Lower lobe of right lung (tissue), 2 donors: ENCODE measurements at regions not wholly inside any gene's neighbourhood (a gene's known extent, or its start where the extent isn't known, plus 50 kb on each side); places are given as distances from the start of the nearest gene placed in this dataset.
A peak's percentile ranks its signal among the peaks of the same experiment; 100 is the strongest.

Experiments used
- ATAC-seq, 2 donors: fragments of 200-7000 bp; cut with Tn5 transposase; one replicate each; pipeline ENCODE4 v1.9.1; 2020 to 2022; ENCODE audit warnings: mild to moderate bottlenecking in 2 of 2, moderate library complexity in 2 of 2
- DNase-seq: peaks from one replicate; pipeline ENCODE4 v3.0.0-alpha.2; 2020
- H3K27ac ChIP-seq: fragments of 200-600 bp; one replicate; pipeline ENCODE4 v1.8.0; 2022
- H3K27me3 ChIP-seq: fragments of 200-600 bp; one replicate; pipeline ENCODE4 v1.8.0; 2022; ENCODE audit warnings: low read depth
- H3K36me3 ChIP-seq: fragments of 200-600 bp; one replicate; pipeline ENCODE4 v1.8.0; 2022; ENCODE audit warnings: mild to moderate bottlenecking
- H3K4me1 ChIP-seq: fragments of 200-600 bp; one replicate; pipeline ENCODE4 v1.8.0; 2022
- H3K4me3 ChIP-seq: fragments of 200-600 bp; one replicate; pipeline ENCODE4 v1.8.0; 2022; ENCODE audit warnings: mild to moderate bottlenecking
- H3K9me3 ChIP-seq: fragments of 200-600 bp; one replicate; pipeline ENCODE4 v1.8.0; 2022
- intact Hi-C: fragments of 100-400 bp; cut with DNase I; formaldehyde crosslinking; loops from one replicate; pipeline ENCODE4 v1.11.0; 2022
- TF ChIP-seq, protein P1 (sequence below): fragments of 200-600 bp; IDR thresholded peaks from one replicate; pipeline ENCODE4 v1.8.0; 2022; ENCODE audit warnings: antibody characterized with exemption, mild to moderate bottlenecking
- donor health status: DM: no; HTN: yes; CAD: no; lungs with severe emphysema.

DNA sequence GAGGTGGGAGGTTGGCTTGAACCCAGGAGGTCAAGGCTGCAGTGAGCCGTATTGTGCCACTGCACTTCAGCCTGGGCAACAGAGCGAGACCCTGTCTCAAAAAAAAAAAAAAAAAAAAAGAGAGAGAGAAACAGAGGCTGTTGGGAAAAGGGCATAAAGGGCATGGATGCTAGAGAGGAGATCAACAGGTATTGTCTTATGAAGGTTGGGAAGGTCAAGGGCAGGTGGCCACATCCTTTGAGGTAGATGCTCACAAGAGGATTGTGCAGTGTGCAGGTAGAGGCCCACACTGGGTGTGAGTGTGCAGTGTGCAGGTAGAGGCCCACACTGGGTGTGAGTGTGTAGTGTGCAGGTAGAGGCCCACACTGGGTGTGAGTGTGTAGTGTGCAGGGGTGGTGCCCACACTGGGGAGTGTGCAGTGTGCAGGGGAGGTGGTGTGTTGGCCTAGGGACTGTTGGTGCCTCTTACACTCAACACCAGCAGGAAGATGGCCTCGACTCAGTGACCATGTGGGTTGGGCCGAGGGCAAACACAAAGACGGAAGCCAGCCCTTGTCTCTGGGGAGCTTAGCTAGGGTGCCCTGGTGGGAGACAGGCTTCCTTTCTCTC lies 404.9 kb upstream of the TNRC6C start:
- no peak for ATAC-seq
- no peak for DNase-seq
- H3K4me3 ChIP-seq = no peak overlapping the region
- no peaks in the 10 kb centered on the region for H3K36me3 ChIP-seq
- no peaks in the 10 kb centered on the region for H3K9me3 ChIP-seq
- H3K4me1 ChIP-seq = no peaks in the 10 kb centered on the region
- no peak overlapping the region for H3K27ac ChIP-seq
- intact Hi-C loops = no loop called here
- peaks cover 16% of the 10 kb centered on the region for H3K27me3 ChIP-seq
- TF ChIP-seq, protein P1, sequence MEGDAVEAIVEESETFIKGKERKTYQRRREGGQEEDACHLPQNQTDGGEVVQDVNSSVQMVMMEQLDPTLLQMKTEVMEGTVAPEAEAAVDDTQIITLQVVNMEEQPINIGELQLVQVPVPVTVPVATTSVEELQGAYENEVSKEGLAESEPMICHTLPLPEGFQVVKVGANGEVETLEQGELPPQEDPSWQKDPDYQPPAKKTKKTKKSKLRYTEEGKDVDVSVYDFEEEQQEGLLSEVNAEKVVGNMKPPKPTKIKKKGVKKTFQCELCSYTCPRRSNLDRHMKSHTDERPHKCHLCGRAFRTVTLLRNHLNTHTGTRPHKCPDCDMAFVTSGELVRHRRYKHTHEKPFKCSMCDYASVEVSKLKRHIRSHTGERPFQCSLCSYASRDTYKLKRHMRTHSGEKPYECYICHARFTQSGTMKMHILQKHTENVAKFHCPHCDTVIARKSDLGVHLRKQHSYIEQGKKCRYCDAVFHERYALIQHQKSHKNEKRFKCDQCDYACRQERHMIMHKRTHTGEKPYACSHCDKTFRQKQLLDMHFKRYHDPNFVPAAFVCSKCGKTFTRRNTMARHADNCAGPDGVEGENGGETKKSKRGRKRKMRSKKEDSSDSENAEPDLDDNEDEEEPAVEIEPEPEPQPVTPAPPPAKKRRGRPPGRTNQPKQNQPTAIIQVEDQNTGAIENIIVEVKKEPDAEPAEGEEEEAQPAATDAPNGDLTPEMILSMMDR = no peak

DNA sequence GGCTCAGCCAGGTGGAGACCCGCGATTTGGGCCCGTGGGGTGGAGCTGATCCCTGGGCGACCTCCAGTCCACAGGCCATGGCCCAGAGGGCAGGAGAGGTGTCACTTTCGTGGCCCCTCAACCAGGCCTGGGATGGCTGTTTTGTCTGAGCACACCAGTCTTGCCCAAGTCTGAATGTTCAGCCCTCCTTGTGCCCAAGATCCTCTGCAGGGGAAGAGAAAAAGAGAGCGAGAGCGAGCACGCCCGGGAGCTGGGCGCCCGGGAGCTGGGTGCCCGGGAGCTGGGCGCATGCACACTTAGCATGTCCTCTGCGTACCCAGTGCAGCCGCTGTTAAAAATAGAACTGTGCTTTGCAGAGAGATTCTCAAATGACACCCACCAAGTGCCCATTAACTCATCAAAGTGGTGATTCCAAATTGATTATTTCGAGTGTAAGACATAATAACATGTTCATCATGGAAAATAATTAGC lies 403.3 kb upstream of the TNRC6C start:
- no peaks in the 10 kb centered on the region for H3K9me3 ChIP-seq
- no peaks in the 10 kb centered on the region for H3K4me1 ChIP-seq
- no peak overlapping the region for H3K27ac ChIP-seq
- H3K4me3 ChIP-seq = no peak overlapping the region
- TF ChIP-seq, protein P1 = no peak
- peaks cover 16% of the 10 kb centered on the region for H3K27me3 ChIP-seq
- DNase-seq = no peak
- no peak for ATAC-seq
- no peaks in the 10 kb centered on the region for H3K36me3 ChIP-seq
- intact Hi-C loops = no loop called here

DNA sequence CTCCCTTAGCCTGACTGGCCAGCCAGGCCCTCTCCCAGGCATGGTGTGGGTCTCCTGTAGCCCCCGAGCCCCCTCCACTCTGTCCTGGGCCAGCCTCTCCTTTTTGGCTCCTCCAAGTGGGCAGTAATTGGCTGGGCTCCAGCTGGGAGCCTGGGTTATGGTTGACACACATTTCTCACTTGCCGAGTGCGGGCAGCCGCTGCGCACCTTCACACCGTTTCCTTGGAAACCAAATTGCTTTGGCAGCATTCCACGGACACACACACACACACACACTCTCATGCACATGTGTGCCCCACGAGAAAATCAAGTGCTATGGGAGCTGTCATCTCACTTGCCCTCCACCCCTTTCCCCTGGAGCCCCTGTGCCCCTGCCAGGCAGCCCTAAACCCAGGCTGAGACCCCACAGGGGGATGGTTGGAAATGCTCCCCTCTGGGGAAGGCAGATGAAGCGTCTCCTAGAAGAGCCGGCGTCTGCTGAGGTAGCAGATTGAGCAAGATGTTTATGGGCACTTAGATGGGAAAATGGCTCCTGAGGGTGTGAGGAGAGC lies 402.7 kb upstream of the TNRC6C start:
- no peaks in the 10 kb centered on the region for H3K9me3 ChIP-seq
- peak in 1 of 2 donors; percentile 33 for ATAC-seq
- peak; percentile 56 for DNase-seq
- no peaks in the 10 kb centered on the region for H3K36me3 ChIP-seq
- TF ChIP-seq, protein P1 = no peak
- H3K4me3 ChIP-seq = no peak overlapping the region
- no peak overlapping the region for H3K27ac ChIP-seq
- intact Hi-C loops = no loop called here
- peaks cover 16% of the 10 kb centered on the region for H3K27me3 ChIP-seq
- H3K4me1 ChIP-seq = no peaks in the 10 kb centered on the region

DNA sequence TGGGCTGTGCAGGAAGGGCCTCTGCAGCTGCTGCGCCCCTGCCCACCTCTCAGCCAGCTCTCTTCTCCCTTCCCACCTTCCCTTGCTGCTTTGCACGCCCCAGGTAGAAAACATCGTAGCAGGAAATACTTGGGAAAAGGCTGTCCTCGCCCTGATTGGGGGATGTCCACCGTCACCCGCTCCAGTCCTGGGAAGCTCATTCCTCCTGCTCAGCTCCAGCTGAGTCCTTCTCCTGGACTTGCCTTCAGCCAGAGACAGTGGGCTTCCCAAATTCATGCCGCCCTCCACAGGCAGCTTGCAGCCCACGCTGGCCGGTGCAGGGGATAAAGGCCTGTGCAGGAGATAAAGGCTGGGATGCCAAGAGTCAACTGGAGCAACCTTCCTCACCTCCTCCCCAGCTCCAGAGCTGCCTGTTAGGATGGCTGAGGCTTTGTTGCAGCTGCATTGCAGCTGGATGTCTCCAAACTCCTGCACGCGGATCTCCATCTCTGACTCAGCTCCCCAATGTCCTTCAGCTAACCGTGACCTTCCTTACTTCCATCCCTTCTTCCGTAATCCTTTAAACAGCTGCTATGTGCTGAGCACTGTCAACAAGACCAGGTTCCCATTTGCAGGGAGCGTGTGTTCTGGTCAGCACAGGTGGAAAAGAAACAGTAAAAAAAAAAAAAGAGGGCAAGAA lies 402.0 kb upstream of the TNRC6C start:
- Histone ChIP-seq H3K27me3 (peaks cover 16% of the 10 kb centered on the region), H3K4me3 (no peak overlapping the region), H3K9me3 (no peaks in the 10 kb centered on the region), H3K36me3 (no peaks in the 10 kb centered on the region), H3K27ac (no peak overlapping the region), H3K4me1 (no peaks in the 10 kb centered on the region)
- ATAC-seq = no peak
- DNase-seq = no peak
- TF ChIP-seq, protein P1 = no peak
- intact Hi-C loops = no loop called here

DNA sequence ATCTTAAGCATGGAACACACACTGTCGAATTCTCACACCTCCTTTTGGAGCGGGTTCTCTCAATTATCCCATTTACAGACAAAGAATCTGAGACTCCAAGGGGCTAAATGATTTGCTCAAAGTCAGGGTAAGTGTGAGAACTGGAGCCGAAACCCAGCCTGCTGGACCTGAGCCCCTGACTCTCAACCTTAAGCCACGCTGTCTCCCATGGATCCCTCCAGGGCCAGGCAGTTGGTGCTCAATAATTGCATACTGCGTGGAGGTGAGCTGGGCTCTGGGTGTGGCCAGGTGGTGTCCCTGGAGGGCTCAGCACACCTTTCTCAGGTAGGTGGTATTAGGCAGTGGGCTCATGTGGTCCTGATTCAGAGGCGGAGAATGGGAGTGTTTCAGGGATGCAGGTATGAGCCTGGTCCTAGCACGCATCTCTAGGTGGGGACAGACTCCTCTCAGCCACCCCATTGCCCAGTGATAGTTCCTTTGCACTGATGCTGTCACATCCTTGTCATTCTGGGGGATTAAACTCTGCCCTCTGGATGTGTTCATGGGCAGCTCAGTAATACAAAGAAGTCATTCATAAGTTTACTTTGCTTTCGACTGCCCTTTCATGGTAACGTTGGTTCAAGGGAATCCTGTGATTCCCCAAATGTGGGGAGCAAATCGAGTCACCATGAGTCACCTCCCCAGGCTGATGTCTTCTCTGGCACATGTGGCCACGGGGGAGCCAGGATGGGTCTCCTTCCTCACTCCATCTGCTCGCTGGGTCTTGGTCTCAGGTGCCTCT lies 399.5 kb upstream of the TNRC6C start:
- no peak for DNase-seq
- no peak for ATAC-seq
- TF ChIP-seq, protein P1 = no peak
- Histone ChIP-seq H3K4me1 (no peaks in the 10 kb centered on the region), H3K9me3 (no peaks in the 10 kb centered on the region), H3K4me3 (no peak overlapping the region), H3K36me3 (no peaks in the 10 kb centered on the region), H3K27ac (no peak overlapping the region), H3K27me3 (peaks cover 16% of the 10 kb centered on the region)
- intact Hi-C loops = no loop called here
